ENCODE measurements at regions not wholly inside any gene's neighbourhood (a gene's known extent, or its start where the extent isn't known, plus 50 kb on each side); places are given as distances from the start of the nearest gene placed in this dataset.
"Not testable (repeated sequence)": the region's sequence is repeated elsewhere in the genome, so short reads cannot be mapped to it uniquely, and the experiment has no call there.

DNA sequence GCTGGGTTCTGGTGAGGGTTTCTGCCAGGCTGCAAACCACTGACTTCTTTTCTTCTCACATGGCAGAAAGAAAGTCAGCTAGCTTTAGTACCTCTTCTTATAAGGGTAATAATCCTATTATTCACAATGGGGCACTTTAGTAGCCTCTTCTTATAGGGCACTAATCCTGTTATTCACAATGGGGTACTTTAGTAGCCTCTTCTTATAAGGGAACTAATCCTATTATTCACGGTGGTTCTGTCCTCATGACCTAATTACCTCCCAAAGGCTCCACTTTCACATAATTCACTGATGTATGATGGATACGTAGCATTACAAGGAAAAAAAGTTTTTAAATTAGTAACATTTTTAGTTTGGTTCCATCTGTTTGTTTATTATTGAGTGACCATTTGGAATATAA lies 671.3 kb downstream of the NSUN3 start:
- no peak for DNase-seq

DNA sequence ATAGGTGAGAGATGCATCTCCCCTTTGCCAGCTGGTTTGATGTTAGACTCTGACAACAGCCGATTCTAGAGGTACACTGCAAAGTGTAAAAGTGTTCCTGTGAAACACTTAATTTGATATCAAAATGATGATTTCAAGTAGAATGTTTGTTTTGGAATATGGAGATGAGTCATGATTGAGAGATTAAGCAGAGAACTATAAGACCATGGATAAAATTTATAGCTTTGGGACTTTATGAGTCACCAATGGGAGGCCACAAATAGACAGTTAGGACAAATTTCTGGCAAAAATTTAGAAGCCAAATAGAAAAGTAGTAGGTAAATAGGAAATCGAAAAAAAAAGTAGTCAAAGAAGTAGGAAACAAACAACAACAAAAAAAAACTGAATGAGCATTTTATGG lies 672.5 kb downstream of the NSUN3 start:
- no peak for DNase-seq

DNA sequence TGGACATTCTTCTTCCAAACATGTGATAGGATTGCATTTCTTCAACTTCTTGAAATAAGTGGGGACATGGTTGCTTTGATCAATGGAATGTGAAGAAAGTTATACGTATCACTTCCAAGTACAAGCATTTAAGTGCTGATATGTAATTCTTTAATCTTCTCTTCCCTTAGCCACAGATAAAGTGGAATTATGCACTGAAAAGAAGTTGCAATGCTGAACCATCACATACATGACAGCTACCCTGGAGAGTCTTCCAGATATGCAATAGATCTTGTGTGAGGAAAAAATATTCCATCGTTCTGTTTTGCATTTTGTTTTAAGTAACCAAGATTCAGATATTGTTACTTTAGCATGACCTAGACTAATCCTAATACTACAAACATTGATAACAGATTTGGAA lies 674.3 kb downstream of the NSUN3 start:
- no peak for DNase-seq

DNA sequence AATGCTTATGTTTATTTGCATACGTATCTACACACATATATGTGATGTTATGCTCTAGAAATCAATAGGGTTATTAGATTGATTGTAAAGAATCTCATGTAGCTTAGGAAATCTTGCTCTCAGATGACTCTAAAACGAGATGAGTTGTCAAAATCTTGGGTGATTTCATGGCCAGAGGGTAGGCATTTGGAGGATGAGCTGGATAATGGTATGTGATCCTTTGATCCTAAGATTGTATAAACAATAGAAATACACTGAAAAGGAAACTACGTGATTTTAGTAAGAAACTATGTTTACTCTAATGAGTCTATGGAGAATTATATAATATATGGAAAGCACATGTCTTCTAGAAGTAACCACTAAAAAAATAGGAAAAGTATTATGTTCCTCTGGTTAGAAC lies 676.6 kb downstream of the NSUN3 start:
- no peak for DNase-seq

DNA sequence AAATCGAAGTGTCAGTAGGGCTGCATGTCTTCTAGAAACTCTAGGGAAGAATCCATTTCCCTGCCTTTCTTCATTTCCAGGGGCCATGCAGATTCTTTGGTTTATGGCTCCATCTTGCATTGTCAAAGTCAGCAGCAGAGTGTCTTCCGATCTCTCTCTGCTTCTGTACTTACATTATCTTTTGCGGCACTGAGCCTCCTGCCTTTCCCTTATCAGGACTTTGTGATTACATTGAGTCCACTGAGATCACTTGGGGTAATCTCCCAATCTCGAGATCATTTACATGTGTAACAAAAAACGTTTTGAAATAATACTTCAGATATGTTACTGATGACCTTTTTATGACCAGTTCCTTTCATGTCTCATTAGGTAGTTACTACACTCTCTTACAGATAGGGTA lies 695.9 kb downstream of the NSUN3 start:
- no peak for DNase-seq

DNA sequence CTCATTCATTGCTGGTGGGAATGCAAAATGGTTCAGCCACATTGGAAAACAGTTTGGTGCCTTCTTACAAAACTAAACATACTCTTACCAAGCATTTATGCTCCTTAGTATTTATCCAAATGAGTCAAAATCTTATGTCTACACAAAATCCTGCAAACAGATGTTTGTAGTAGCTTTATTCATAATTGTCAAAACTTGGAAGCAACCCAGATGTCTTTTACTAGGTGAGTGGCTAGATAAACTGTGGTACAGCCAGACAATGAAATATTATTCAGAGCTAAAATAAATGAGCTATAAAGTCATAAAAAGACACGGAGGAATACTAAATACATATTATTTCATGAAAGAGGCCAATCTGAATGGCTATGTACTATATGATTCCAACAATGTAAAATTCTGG lies 709.5 kb downstream of the NSUN3 start:
- DNase-seq = no peak

DNA sequence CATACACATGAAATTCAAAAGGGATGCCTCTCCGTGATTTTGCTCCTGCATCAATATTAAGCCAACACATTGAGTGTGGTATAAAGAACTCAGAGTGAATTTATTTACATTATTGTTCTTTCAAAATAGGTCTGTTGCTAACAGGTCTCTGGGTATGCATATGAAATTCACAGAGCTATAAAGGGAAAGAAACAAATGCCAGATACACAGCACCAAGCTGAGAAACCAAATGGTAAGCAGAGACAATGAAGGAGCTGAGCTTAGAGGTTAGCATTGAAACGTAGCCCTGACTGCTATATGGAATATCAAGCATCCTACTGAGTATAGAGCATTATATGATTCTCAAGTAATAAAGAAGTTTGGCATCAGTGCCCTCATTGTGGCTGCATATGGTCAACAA lies 712.9 kb downstream of the NSUN3 start:
- no peak for DNase-seq

DNA sequence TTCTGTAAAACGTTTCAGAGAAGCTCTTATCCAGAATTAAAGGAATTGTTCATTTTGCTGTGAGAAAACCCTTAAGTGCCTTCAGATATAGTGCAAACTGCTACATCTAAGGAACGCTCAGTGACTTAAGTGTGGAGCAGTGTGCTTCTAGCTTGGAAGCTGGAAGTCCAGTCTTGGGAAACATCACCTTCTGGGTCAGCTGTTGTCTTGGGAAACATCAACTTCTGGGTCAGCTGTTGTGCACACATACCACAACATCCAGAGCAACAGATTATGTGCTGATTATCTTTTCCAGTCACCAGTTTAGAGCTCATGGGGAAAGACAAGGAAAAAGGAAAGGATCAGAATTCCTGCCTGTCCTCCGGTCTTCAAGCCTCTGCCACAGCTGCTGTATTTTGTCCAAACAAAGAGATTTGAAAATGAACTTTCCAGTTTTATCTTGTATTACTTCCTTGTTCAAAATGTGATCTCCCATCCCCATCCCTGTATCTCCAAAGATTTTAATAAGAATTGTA lies 713.6 kb downstream of the NSUN3 start:
- no peak for DNase-seq

DNA sequence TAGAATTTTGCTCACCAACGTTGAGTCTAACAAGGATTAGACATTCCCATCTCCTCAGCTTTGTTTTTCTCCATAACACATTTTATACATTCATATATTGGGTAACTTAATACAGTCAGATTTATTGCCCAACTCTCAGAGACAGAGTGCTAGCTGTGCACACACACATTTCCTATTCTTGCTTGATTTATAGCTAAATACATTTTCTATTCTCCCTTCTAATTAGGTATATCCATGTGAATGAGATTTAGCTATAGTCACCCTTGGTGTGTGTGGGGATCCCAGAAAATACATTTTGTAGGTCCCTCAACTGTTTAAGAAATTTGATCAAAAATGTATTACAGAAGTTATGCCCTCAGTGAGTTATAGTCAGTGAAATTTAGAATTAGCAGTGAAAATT lies 715.4 kb downstream of the NSUN3 start:
- DNase-seq = no peak

DNA sequence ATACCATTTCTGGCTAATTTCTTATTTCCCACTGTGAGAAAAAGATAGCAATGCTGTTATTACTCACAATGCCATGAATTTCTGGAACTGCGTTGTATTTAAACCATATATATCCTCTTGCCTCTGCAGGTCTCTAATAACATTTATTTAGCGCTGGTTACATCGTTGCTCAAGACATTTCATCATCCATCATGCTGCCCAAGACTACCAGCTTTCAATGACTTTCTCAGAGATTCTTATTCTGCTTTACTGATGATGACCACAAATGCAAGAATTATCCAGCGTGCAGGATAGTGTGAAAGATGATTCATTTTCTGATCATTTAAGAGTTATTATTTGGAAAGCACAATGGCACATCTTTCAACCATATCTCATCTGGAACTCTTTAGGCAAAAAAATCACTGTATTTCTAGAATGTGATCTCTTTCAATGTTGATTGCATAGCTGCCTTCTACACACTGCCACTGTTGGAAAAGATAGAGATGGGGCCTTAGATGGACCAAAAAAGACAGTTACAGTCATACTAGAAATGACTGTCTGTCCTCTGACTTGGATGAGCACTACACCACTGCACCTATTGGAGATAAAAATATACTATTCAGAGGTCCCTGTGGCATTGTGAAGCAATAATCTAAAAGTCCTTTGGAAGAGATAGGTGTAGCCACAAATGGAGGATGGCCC lies 716.1 kb downstream of the NSUN3 start:
- DNase-seq = no peak

DNA sequence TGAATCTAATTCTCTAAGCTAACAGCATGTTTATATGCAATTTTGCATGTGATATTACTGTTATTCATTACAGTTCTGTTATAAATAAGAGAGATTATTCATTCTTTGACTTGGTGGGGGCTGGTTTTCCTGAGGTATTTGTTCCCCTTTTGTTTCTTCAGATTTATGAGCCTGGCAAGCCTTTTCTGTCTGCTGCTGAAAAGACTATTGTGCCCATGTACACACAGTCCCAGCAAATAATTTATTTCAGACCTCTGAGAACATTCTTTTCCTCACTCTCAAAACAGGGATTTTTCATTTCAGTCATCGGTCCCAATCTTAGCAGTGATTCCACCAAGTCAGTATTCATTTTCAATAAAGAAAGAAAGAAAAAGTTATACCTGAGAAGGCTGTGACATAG lies 716.8 kb downstream of the NSUN3 start:
- DNase-seq = no peak

DNA sequence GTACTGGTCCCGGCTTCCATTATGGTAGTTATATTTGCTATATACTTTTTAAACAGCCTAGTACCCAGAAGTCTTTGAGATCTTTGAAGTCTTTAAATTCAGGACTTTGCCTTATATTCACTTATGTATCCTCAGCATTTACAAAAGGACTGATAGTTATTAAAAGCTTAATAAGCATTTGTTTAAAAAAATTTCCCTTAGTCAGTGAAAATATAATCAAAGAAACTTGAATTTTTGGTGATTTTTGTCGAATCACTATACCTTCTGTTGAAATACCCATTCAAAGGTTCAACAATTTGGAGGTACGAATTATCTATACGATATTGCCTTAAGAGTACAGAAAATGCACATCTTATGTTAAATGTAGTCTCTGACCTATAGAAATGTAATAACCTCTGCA lies 721.4 kb downstream of the NSUN3 start:
- no peak for DNase-seq

DNA sequence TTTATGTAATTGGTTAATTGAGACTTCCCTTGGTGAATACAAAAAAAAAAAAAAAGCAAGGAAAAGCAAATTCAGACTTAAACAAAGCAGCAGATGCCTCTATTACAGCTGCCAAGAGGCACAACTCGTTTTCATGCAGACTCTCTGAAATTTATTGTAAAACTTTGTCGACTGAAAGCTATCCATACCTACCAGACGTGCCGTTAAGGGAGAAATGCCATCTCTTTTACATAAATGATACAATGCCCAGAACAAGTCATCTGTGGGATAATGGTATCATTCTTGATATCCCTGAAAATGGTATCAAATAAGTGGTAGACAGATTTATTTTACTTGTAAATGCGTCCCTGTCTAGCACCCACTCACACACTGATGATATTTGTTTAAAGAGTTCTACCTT lies 724.2 kb downstream of the NSUN3 start:
- no peak for DNase-seq

DNA sequence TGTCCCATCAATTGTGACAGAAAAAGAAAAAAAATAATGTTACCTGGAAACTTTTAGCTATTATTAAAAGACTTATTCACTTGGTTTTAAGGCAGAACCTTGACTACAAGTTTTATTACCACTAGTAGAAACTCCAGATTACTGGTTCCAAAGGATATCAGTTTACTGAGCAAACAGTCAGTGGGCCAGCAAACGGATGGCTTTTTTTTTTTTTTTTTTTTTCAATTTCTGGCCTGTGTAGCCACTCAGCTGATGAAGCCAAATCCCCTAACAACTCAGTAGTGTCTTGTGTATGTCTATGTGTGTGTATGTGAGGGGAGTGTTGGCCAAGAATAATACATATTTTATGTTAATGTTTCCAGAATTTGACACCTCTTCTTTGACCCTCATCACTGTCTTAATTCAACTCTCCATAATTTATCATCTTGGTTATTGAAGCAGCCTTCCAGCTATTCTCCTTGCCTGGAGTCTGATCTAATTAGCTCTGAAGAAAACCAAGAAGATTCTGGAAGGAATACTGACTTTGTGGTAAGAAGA lies 724.9 kb downstream of the NSUN3 start:
- no peak for DNase-seq

DNA sequence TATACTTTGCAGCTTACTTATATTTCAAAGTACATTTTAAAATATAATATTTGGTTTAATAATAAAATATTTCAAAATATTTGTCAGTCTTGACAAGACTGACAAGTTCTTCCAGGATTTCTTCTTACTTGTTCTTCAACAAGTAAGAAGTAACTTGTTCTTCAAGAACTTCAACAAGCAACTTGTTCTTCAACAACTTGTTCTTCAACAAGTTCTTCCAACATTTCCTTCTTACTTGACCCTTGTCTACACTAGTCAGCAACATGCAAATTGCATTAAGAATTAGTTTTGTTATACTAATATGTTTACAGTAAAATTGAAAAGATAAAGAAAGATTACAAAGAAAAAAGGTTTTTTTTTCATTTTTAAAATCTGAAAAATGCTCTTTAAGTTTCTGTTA lies 731.7 kb downstream of the NSUN3 start:
- no peak for DNase-seq

DNA sequence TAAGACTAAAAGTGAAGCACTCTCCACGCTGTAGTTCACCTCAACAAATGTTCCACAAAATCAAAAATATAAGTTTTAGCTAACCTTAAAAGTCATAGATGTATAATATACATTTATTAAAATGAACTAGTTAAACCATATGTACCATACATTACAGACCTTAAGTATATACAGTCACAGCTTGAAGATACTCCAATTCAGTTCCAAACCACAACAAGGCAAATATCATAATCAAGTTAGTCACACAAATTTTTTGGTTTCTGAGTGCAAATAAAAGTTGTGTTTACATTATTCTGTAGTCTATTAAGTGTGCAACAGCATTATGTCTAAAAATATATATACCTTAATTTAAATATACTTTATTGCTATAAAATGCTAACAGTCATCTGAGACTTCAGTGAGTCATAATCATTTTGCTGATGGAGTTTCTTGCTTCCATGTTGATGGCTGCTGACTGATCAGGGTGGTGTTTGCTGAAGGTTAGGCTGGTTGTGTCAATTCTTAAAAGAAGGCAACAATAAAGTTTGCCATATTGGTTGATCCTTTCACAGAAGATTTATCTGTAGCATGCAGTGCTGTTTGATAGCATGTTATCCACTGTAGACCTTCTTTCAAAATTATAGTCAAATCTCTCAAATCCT lies 736.7 kb downstream of the NSUN3 start:
- no peak for DNase-seq

DNA sequence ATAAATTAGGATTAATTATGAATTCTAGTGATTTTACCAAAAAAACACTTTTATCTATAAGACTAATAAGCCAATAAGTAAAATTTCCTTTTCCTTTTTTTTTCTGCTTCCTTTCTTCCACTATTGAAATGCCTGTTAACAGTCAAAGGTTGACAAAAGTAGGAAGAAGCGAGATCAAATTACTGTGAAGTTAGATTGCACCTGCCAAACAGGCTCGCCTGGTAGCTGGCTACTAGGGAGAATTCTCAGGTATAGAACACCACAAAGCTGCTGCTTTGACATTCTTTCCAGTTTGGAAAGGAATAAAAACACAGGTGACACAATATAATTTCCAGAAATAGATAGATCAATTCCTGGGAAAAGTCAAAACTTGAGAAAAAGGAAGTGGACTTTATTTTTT lies 749.0 kb downstream of the NSUN3 start:
- no peak for DNase-seq

DNA sequence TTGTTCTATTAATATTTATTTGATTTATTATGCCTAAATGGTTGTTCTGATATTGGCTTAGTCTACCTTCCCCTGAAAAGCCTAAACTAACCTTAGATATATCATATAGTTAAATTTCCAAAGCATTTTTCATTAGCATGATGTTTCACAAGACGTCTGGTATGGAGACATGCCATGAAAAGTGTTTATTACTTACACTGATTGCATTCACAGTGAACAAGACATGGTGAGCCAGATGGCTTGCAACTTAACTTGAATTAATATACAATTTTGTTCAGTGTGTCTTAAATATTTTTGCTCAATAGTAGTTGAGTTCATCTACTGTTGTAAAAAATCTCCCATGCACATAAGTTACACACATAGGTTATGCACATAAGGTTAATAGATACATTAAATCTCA lies 758.4 kb downstream of the NSUN3 start:
- no peak for DNase-seq

DNA sequence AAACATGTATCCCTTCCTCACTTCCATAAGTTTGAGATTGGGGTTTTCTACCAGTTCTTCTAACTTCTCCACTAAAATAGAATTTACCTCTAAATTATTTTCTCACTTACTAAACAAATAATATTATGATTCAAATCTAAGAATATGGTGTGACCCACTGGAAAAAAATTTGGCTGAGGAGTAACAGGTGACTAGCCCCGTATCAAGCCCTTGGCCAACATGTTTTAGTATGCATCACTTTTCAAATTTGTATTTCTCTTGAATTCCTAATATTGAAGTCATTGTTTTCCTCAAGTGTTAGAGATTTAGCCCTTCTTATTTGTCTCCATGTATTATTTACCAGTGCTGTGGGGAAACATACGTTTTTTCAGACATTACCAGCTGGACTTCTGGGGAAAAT lies 759.4 kb downstream of the NSUN3 start:
- DNase-seq = no peak

DNA sequence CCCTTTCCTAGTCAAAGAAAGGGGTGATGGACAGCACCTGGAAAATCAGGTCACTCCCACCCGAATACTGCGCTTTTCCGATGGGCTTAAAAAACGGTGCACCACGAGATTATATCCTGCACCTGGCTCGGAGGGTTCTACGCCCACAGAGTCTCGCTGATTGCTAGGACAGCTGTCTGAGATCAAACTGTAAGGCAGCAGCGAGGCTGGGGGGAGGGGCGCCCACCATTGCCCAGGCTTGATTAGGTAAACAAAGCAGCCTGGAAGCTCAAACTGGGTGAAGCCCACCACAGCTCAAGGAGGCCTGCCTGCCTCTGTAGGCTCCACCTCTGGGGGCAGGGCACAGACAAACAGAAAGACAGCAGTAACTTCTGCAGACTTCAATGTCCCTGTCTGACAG lies 783.4 kb downstream of the NSUN3 start:
- not testable (repeated sequence) for DNase-seq

DNA sequence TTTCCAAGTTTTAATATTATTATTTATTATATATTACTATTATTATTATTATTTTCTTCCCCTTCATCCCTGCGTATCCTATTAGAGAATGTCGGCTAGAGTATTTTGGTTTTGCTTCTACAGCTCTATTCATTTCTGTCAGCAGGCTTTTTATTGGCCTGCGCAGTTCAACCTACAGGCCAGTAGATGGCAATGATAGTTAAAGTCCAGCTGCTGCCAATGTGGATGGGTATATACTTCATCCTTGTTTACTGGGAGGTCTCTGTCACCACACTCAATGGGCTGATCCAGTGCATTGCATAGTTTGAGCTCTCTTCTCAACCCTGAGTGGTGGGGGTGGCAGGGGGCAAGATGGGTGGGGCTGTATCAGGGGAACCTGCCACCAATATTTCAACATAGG lies 799.8 kb downstream of the NSUN3 start:
- DNase-seq = peak; percentile 10

DNA sequence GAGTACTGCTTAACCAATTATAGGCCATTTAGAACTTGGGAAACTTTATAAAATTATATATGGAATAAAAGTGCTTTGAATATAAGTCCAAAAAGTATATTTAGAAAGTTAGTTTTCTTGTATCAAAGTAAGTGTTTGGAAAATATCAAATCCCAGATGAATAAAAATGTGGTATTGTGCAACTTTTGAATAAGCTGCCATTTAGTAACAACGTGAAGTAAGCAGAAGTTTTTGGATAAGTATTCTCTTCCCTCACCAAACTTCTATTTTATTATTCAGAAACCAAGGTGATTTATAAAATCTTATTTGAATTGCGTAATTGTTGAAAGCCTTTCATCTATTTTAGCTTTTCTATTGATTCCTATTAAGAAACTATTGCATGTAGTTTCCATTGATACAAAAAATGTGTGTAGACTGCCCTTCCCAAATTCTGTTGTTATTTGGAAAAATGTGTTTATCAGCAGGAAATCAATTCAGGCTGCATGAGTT lies 806.2 kb downstream of the NSUN3 start:
- DNase-seq = no peak

DNA sequence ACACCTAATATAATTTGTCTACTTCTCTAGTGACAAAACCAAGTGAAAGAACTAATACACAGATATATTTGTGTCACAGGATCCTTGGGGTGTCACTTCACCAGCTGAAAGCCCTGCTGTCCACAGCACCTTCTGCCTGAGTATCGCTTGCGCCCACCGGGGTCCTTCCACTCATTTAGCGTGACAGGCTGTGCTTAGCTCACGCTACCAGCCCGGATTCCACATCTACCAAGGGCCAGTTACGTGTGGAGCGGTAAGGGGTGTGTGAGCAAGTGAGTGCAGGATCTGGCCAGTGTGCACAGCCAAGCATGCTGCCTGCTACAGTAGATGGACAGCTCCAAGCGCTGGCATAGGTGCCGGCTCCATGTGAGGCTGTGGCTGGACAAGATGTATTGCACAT lies 810.9 kb downstream of the NSUN3 start:
- DNase-seq = no peak

DNA sequence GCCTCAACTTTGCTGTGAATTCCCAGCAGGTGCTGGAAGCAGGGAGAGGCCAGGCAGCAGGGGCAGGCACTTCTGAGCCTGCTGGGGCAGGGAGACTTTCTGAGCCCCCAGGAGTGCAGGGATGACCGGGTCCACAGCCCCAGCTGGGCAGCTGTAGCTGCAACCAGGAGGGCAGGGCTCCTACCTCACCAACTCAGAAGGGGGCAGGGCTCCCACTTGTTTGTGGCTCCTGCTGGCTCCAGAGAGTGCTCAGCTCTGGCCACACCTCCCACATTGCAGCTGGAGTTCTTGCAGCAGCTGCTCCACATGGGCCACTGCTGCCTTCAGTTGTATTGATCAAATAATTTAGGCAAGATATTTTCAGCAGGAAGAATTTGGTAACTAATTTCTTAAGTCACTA lies 812.3 kb downstream of the NSUN3 start:
- DNase-seq = no peak

DNA sequence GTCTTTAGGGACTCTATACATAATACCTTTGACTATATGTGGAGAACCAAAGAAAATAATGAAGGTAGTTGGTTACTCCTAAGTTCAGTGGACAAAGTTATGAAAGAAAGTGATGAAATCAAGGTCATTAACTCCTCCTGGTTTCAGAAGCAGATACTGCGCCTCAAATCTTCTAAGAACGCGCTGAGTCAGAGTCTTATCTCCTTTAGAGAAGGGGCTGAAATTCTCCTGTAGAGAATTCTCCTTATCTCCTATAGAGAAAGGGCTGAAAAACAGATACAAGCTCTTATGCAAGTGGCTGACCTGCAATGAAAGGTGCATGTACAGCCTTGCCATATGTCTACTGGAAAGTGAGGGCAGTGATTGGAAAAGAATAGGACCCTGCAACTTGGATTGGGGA lies 824.2 kb downstream of the NSUN3 start:
- no peak for DNase-seq

All from NCI-H1694 (cell line).